Endothelial cell of umbilical vein (primary cell): ENCODE measurements at regions not wholly inside any gene's neighbourhood (a gene's known extent, or its start where the extent isn't known, plus 50 kb on each side); places are given as distances from the start of the nearest gene placed in this dataset.

Experiments
- CTCF ChIP-seq, 2 donors: IDR thresholded peaks; 1 replicate in 1 of 2; 2 replicates in 1 of 2; pipeline ENCODE4 v1.5.1; 2011; ENCODE audit warnings: low read length in 2 of 2, mild to moderate bottlenecking in 2 of 2, moderate library complexity in 2 of 2, control low read depth in 1 of 2, inconsistent platforms in 1 of 2, low read depth in 1 of 2; ENCODE audit not compliant: insufficient read depth in 1 of 2; ENCODE audit errors: extremely low read depth in 1 of 2
- FOS ChIP-seq: IDR thresholded peaks from 2 replicates; pipeline ENCODE4 v1.6.1; 2011; ENCODE audit warnings: mild to moderate bottlenecking, low read length, moderate library complexity, borderline replicate concordance; ENCODE audit not compliant: insufficient read depth
- JUN ChIP-seq: IDR thresholded peaks from 2 replicates; pipeline ENCODE4 v1.6.1; 2011; ENCODE audit warnings: borderline replicate concordance, low read depth; ENCODE audit not compliant: insufficient read length, insufficient read depth
- MYC ChIP-seq: IDR thresholded peaks from one replicate; pipeline ENCODE4 v1.6.1; 2011; ENCODE audit warnings: mild to moderate bottlenecking, low read depth, low read length
- POLR2A ChIP-seq: IDR thresholded peaks from 2 replicates; pipeline ENCODE4 v1.6.1; 2012; ENCODE audit warnings: low read depth, mild to moderate bottlenecking, control low read depth, low read length
- POLR2AphosphoS5 ChIP-seq: IDR thresholded peaks from 2 replicates; pipeline ENCODE4 v1.6.1; 2012; ENCODE audit warnings: low read depth, mild to moderate bottlenecking, control low read depth, low read length, moderate library complexity; ENCODE audit not compliant: insufficient read depth
- TF ChIP-seq, protein P1 (sequence below): IDR thresholded peaks from 2 replicates; pipeline ENCODE4 v1.6.1; 2011; ENCODE audit not compliant: insufficient read depth, insufficient read length

GRCh38 chr4:132026166-132026565, 1122.9 kb upstream of the PCDH10 start:
- TF ChIP-seq CTCF (IDR thresholded peaks at IDR 0.05; ENCODE audit: extremely low read depth in 1 of 2, insufficient read depth in 1 of 2, low read depth in 1 of 2, low read length in 2 of 2), result no peak
- no peak for TF ChIP-seq POLR2A
- TF ChIP-seq JUN, result no peak
- TF ChIP-seq POLR2AphosphoS5, result no peak
- TF ChIP-seq FOS, result no peak
- TF ChIP-seq, protein P1, sequence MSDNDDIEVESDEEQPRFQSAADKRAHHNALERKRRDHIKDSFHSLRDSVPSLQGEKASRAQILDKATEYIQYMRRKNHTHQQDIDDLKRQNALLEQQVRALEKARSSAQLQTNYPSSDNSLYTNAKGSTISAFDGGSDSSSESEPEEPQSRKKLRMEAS, result no peak
- TF ChIP-seq MYC, result no peak
